ENCODE measurements at regions not wholly inside any gene's neighbourhood (a gene's known extent, or its start where the extent isn't known, plus 50 kb on each side); places are given as distances from the start of the nearest gene placed in this dataset.

DNA sequence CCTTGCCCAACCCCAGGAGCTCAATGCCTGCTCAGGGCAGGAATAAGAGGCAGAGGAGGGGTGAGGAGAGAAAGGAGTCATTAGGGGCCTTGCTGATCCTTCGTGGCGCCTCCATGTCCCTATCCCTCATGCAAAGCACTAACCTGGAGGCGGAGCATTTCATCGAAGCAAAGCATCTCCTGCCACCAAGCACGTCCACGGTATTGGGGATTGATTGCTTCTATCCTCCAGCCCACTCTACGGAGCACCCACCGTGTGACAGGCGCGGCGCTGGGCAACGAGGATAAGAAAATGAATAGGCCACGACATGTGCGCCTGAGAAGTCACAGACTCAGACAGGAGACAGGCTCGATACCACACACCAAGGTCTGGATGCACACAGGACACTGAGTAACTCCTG is 67.0 kb downstream of the IGLL1 start:
- TF ChIP-seq, protein P1, sequence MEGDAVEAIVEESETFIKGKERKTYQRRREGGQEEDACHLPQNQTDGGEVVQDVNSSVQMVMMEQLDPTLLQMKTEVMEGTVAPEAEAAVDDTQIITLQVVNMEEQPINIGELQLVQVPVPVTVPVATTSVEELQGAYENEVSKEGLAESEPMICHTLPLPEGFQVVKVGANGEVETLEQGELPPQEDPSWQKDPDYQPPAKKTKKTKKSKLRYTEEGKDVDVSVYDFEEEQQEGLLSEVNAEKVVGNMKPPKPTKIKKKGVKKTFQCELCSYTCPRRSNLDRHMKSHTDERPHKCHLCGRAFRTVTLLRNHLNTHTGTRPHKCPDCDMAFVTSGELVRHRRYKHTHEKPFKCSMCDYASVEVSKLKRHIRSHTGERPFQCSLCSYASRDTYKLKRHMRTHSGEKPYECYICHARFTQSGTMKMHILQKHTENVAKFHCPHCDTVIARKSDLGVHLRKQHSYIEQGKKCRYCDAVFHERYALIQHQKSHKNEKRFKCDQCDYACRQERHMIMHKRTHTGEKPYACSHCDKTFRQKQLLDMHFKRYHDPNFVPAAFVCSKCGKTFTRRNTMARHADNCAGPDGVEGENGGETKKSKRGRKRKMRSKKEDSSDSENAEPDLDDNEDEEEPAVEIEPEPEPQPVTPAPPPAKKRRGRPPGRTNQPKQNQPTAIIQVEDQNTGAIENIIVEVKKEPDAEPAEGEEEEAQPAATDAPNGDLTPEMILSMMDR (IDR thresholded peaks at IDR 0.05; ENCODE audit: unreplicated experiment): no peak
- H3K9me3 Mint-ChIP-seq (ENCODE audit: low read depth): no peaks in the 10 kb centered on the region
- peak overlapping the region; percentile 58 for H3K27ac Mint-ChIP-seq
- H3K4me3 Mint-ChIP-seq (ENCODE audit: low read depth): no peak overlapping the region
- DNase-seq (ENCODE audit: low spot score, unreplicated experiment): no peak
- no peaks in the 10 kb centered on the region for H3K36me3 Mint-ChIP-seq (ENCODE audit: insufficient read depth)
- H3K4me1 Mint-ChIP-seq (ENCODE audit: low read depth): peaks cover 8% of the 10 kb centered on the region
- no peaks in the 10 kb centered on the region for H3K27me3 Mint-ChIP-seq

- Mint-ChIP-seq H3K4me1 (ENCODE audit: low read depth) (peaks cover 6% of the 10 kb centered on the region), H3K9me3 (ENCODE audit: low read depth) (no peaks in the 10 kb centered on the region), H3K27ac (peak overlapping the region; percentile 58), H3K36me3 (ENCODE audit: insufficient read depth) (no peaks in the 10 kb centered on the region), H3K27me3 (no peaks in the 10 kb centered on the region), H3K4me3 (ENCODE audit: low read depth) (no peak overlapping the region)
- TF ChIP-seq, protein P1 (IDR thresholded peaks at IDR 0.05; ENCODE audit: unreplicated experiment): no peak
- no peak for DNase-seq (ENCODE audit: low spot score, unreplicated experiment)
These were observed 67.4 kb downstream of the IGLL1 start for GRCh38 chr22:23512721-23513120.

DNA sequence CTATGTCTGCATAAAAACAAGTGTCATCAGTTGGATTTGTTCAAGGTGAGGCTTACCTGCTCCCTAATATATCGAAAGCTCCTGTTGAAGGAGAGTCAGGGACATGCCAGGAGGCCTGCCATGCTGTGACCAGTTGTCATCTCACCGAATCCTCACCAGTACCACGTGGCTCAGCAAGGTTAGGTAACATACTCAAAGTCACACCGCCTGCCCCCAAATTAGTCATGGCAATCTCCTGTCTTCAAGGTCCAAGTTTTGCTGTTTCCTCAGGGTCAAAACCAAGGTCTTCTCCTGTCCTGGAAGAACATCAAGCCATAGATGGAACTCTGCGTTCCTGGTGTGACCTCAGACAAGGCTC is 67.8 kb downstream of the IGLL1 start:
- no peak for DNase-seq (ENCODE audit: low spot score, unreplicated experiment)
- Mint-ChIP-seq H3K36me3 (ENCODE audit: insufficient read depth) (no peaks in the 10 kb centered on the region), H3K4me1 (ENCODE audit: low read depth) (peaks cover 2% of the 10 kb centered on the region), H3K9me3 (ENCODE audit: low read depth) (no peaks in the 10 kb centered on the region), H3K4me3 (ENCODE audit: low read depth) (no peak overlapping the region), H3K27ac (no peak overlapping the region), H3K27me3 (no peaks in the 10 kb centered on the region)
- TF ChIP-seq, protein P1 (IDR thresholded peaks at IDR 0.05; ENCODE audit: unreplicated experiment): no peak

GRCh38 chr22:23511627-23512347 is 68.3 kb downstream of the IGLL1 start:
- Mint-ChIP-seq H3K9me3 (ENCODE audit: low read depth) (no peaks in the 10 kb centered on the region), H3K27ac (peak overlapping the region; percentile 39), H3K36me3 (ENCODE audit: insufficient read depth) (no peaks in the 10 kb centered on the region), H3K4me3 (ENCODE audit: low read depth) (no peak overlapping the region), H3K4me1 (ENCODE audit: low read depth) (peaks cover 1% of the 10 kb centered on the region), H3K27me3 (no peaks in the 10 kb centered on the region)
- DNase-seq (ENCODE audit: low spot score, unreplicated experiment): no peak
- TF ChIP-seq, protein P1 (IDR thresholded peaks at IDR 0.05; ENCODE audit: unreplicated experiment): no peak

DNA sequence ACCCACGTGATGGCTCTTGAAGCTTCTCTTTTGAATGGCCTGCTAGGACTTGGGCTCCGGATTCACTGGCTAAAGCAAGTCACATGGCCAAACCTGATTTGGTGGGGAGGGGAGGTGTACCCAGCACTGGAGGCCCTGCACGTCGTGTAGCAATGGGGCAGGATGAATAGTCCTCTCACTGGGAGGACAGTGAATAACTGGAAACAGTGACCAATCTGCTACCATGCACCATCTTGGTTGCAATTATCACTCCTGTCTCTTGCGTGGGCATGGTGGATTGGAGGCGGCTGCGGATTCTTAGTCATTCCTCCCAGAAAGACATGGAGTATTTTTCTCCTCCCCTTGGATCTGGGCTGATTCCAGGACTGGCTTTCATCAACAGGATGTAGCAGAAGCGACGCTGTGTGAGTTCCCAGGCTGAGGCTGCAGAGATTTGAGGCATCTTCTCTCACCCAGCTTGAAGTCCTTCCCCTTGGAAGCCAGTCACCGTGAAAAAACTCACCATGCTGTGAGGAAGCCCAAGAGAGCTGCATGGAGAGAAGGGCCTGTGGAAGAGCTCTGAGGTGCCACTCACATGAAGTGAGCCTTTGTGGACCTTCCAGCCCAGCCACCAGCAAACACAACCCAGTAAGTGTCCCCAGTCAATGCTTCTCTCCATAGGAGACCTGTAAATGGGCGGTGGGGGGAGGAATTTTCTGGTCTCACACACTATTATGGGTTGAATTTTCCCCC is 70.4 kb downstream of the IGLL1 start:
- Mint-ChIP-seq H3K36me3 (ENCODE audit: insufficient read depth) (no peaks in the 10 kb centered on the region), H3K9me3 (ENCODE audit: low read depth) (no peaks in the 10 kb centered on the region), H3K4me1 (ENCODE audit: low read depth) (peaks cover 1% of the 10 kb centered on the region), H3K27ac (peak overlapping the region; percentile 51), H3K27me3 (no peaks in the 10 kb centered on the region), H3K4me3 (ENCODE audit: low read depth) (peak overlapping the region; percentile 7)
- TF ChIP-seq, protein P1 (IDR thresholded peaks at IDR 0.05; ENCODE audit: unreplicated experiment): no peak
- no peak for DNase-seq (ENCODE audit: low spot score, unreplicated experiment)

All from progenitor cell of endocrine pancreas (in vitro differentiated cells).